Aorta (tissue), 5 donors: ENCODE measurements at regions not wholly inside any gene's neighbourhood (a gene's known extent, or its start where the extent isn't known, plus 50 kb on each side); places are given as distances from the start of the nearest gene placed in this dataset.

Experiments
- ATAC-seq: fragments of 200-7000 bp; cut with Tn5 transposase; one replicate; pipeline ENCODE4 v1.9.1; 2022; ENCODE audit warnings: moderate library complexity; ENCODE audit not compliant: low FRiP score
- DNase-seq, 2 donors: peaks; one replicate each; pipeline ENCODE4 v3.0.0-alpha.2; 2020
- H3K27ac ChIP-seq, 2 donors: one replicate each; pipeline ENCODE4 v1.5.1; 2013; ENCODE audit warnings: low read length in 2 of 2, mild to moderate bottlenecking in 2 of 2, moderate library complexity in 2 of 2, control low read depth in 1 of 2, inconsistent platforms in 1 of 2, low read depth in 1 of 2
- H3K27me3 ChIP-seq, 2 donors: one replicate each; pipeline ENCODE4 v1.6.1; 2013; ENCODE audit warnings: control low read depth in 1 of 2, low read length in 1 of 2, mild to moderate bottlenecking in 1 of 2, moderate library complexity in 1 of 2; ENCODE audit not compliant: insufficient read depth in 2 of 2, control insufficient read depth in 1 of 2
- H3K36me3 ChIP-seq, 2 donors: one replicate each; pipeline ENCODE4 v1.6.1; 2013; ENCODE audit warnings: control low read depth in 1 of 2, low read length in 1 of 2, mild to moderate bottlenecking in 1 of 2; ENCODE audit not compliant: insufficient read depth in 2 of 2, control insufficient read depth in 1 of 2
- H3K4me1 ChIP-seq, 2 donors: one replicate each; pipeline ENCODE4 v1.6.1; 2013; ENCODE audit warnings: low read length in 2 of 2, control low read depth in 1 of 2, mild to moderate bottlenecking in 1 of 2, moderate library complexity in 1 of 2; ENCODE audit not compliant: insufficient read depth in 2 of 2, control insufficient read depth in 1 of 2
- H3K4me3 ChIP-seq, 2 donors: one replicate each; pipeline ENCODE4 v1.5.1; 2013; ENCODE audit warnings: low read length in 2 of 2, control low read depth in 1 of 2, mild to moderate bottlenecking in 1 of 2
- H3K9me3 ChIP-seq: one replicate; pipeline ENCODE4 v1.6.1; 2013; ENCODE audit warnings: mild to moderate bottlenecking, low read length; ENCODE audit not compliant: control insufficient read depth
- WGBS, 2 donors: extraction: QIAGEN DNeasy Blood & Tissue Kit; methylation state at CpG; one replicate each; pipeline ENCODE4 v1.1.7; 2013; 5-methylcytosine and 5-hydroxymethylcytosine counted together
- intact Hi-C, 2 donors: fragments of 100-400 bp; cut with DNase I; formaldehyde crosslinking; loops; one replicate each; pipeline versions ENCODE4 v1.14.2 to v1.15.0; 2022
- donor health status: healthy with polysubstance abuse.
- donor health status: Bipolar disorder and iron deficiency.
- donor health status: DM: no; HTN: no; CAD: no.
- donor health status: DM: no; HTN: no; CAD: no.
- donor health status: DM: yes; HTN: yes; CAD: no.

DNA sequence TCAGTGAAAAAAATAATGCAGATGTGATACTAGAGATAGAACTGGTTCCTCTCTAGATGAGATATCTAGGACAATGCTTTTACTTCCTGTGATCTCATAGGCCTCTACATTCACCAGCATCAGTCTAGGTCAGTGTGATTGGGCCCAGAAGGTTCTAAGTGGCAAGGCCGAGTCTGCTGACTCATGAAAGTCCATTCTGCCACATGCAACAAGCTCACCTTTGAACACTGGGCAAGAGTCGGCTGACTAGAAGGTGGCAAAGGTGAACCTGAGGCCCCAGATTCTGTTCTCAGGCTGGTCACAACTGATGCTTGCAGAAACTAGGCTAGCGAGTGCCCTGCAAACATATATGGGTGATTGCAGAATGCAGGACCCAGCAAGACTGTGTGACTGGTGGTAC is 105.7 kb upstream of the PLXNA4 start:
- WGBS, 2 donors = 85 to 87% methylated on average over 3 of the region's 3 CpGs

DNA sequence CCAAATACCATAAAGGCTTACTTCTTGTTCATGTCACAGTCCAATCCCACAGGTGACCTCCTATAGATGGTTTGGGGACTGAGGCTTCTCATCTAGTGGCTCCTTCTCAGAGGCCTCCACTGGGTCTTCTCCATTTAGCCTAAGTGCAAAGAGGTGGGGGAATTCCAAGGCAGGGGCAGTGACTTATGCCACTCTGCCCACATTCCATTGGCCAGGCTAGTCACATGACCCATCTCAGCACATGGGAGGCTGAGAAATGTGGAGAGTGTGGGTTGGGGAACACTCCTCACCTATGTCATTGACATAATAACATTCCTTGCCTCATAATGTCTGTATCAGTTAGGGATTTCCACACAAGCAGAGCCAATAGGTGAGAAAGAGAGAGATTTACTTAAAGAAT is 104.3 kb upstream of the PLXNA4 start:
- Histone ChIP-seq H3K9me3 (no peaks in the 10 kb centered on the region), H3K4me3 (no peak overlapping the region), H3K36me3 (no peaks in the 10 kb centered on the region), H3K4me1 (no peaks in the 10 kb centered on the region), H3K27ac (no peak overlapping the region), H3K27me3 (no peaks in the 10 kb centered on the region)
- intact Hi-C loops = no loop called here
- DNase-seq (no peak), ATAC-seq (no peak)

More for the DNA sequence above, 105.7 kb upstream of the PLXNA4 start:
- DNase-seq = no peak
- Histone ChIP-seq H3K4me1 (no peaks in the 10 kb centered on the region), H3K9me3 (peaks cover 1% of the 10 kb centered on the region), H3K4me3 (no peak overlapping the region), H3K27ac (no peak overlapping the region), H3K36me3 (no peaks in the 10 kb centered on the region), H3K27me3 (no peaks in the 10 kb centered on the region)
- no peak for ATAC-seq
- intact Hi-C loops = no loop called here

DNA sequence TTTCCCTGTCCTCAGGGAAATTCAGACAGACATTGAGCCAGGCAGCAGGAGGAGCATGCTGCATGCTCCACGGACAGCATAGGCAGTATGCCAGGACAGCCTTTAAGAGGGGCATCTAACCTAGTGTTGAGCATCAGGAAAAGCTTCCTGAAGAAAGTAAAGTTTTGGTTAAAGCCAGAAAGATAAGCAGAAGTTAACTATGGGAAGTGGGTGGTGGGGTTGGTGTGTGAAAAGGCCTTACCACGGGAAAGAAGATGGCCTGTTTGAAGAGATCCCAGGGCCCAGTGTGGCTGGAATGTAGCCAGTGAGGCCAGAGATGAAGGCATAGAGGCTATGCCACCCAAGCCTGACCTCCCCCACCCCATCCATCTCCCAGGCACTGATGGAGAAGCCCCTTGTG is 102.4 kb upstream of the PLXNA4 start:
- ATAC-seq (no peak), DNase-seq (no peak)
- 66 to 71% methylated on average over 2 of the region's 2 CpGs for WGBS, 2 donors
- H3K36me3 ChIP-seq = no peaks in the 10 kb centered on the region
- H3K4me1 ChIP-seq = no peaks in the 10 kb centered on the region
- intact Hi-C loops = no loop called here
- H3K4me3 ChIP-seq = no peak overlapping the region
- no peaks in the 10 kb centered on the region for H3K9me3 ChIP-seq
- no peaks in the 10 kb centered on the region for H3K27me3 ChIP-seq
- H3K27ac ChIP-seq = no peak overlapping the region

DNA sequence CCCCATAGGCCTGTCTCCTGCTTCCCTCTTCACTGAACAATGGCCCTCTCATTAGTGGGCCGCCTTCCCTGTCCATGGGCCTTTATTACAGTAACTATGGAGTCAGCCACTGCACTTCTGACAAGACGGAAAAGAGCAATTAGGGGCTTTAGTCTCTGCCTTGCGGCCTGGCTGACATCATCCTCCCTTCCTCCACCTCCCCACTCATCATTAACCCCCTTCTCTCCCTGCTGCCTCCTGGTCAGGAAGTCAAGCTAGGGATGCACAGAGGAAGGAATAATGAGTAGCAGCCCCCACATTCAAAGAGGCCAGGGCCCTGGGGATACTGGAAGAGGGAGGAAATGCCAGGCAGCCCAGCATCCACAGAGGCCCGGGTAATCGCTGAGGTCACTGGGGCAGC is 101.6 kb upstream of the PLXNA4 start:
- WGBS, 2 donors = 57 to 66% methylated on average over 5 of the region's 5 CpGs
- H3K27me3 ChIP-seq = no peaks in the 10 kb centered on the region
- H3K9me3 ChIP-seq = no peaks in the 10 kb centered on the region
- intact Hi-C loops = no loop called here
- H3K36me3 ChIP-seq = no peaks in the 10 kb centered on the region
- ATAC-seq = no peak
- no peak for DNase-seq
- no peaks in the 10 kb centered on the region for H3K4me1 ChIP-seq
- H3K27ac ChIP-seq = no peak overlapping the region
- no peak overlapping the region for H3K4me3 ChIP-seq

DNA sequence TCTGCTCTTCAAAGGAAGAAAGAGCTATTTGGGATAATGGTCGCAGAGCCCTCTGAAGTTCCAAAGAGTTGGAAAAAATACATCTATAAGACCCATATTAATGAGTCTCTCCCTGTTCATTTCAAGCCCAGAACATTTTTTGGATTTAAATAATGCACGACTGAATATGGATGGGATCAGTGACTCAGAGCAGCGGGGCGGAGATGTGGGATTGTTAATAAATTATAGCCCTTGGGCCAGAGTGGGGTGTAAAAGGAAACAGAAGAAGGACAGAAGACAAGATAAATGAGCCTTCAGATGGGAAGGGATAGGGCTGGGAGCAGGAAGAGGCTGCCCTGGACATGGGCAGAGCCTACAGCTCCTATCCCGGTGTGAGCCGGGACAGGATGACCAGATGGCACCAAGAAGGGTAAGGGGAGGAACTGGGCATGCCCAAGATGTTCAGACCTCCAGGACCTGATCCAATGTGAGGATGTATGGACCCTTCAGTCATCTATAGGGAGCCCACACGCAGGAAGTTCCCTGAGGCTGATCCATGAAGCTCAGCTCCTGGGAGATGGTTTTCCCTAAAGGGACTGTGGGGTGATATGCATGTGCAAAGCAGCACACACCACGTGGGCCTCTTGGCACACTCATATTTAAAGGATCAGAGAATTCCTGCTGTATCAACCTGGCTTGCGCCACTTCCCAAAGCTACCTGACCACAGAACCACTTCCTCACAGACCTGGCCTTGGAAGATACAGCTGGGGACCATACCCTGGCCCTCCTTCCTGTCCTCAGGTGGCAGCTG is 96.1 kb upstream of the PLXNA4 start:
- intact Hi-C loops = no loop called here
- H3K27me3 ChIP-seq = no peaks in the 10 kb centered on the region
- 79 to 82% methylated on average over 9 of the region's 9 CpGs for WGBS, 2 donors
- H3K9me3 ChIP-seq = no peaks in the 10 kb centered on the region
- ATAC-seq = peak; percentile 52
- H3K4me1 ChIP-seq = no peaks in the 10 kb centered on the region
- H3K27ac ChIP-seq = no peak overlapping the region
- no peaks in the 10 kb centered on the region for H3K36me3 ChIP-seq
- H3K4me3 ChIP-seq = no peak overlapping the region
- no peak for DNase-seq

DNA sequence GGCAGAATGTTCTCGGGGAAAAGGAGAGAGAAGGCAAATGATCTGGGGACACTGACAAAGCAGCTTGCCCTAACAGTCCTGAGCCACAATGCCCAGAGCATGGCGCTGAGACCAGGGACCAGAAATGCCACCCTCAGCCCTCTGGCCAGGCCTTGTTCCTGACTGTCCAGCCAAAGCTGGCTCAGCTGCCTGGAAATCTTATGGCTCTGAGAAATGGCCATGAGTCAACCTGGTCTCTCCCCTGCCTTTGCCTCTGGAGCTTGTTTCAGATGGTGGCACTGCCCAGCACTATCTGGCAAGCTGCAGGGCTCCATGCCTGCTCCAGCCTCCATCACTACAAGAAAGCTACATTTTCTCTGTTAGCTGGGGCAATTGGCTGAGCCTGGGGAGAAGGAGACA is 90.5 kb upstream of the PLXNA4 start:
- Histone ChIP-seq H3K27me3 (no peaks in the 10 kb centered on the region), H3K36me3 (no peaks in the 10 kb centered on the region), H3K4me1 (no peaks in the 10 kb centered on the region), H3K9me3 (no peaks in the 10 kb centered on the region), H3K27ac (no peak overlapping the region), H3K4me3 (no peak overlapping the region)
- intact Hi-C loops = no loop called here
- no peak for ATAC-seq
- no peak for DNase-seq
- 75 to 87% methylated on average over 2 of the region's 2 CpGs for whole genome bisulfite sequencing, 2 donors

GRCh38 chr7:132666071-132666773 is 90.0 kb upstream of the PLXNA4 start:
- Histone ChIP-seq H3K9me3 (no peaks in the 10 kb centered on the region), H3K4me1 (no peaks in the 10 kb centered on the region), H3K4me3 (no peak overlapping the region), H3K27me3 (no peaks in the 10 kb centered on the region), H3K36me3 (no peaks in the 10 kb centered on the region), H3K27ac (no peak overlapping the region)
- no peak for ATAC-seq
- 74 to 76% methylated on average over 3 of the region's 3 CpGs for WGBS, 2 donors
- no peak for DNase-seq
- intact Hi-C loops = no loop called here

GRCh38 chr7:132656846-132657776 is 80.8 kb upstream of the PLXNA4 start:
- ATAC-seq (no peak), DNase-seq (no peak)
- whole genome bisulfite sequencing, 2 donors = 71 to 78% methylated on average over 9 of the region's 9 CpGs
- Histone ChIP-seq H3K4me1 (no peaks in the 10 kb centered on the region), H3K4me3 (no peak overlapping the region), H3K27ac (no peak overlapping the region), H3K9me3 (peaks cover 3% of the 10 kb centered on the region), H3K36me3 (no peaks in the 10 kb centered on the region), H3K27me3 (peaks cover 0 to 1% of the 10 kb centered on the region in 2 donors)
- intact Hi-C loops = no loop called here
